Endothelial cell of hepatic sinusoid (primary cell): ENCODE measurements at regions not wholly inside any gene's neighbourhood (a gene's known extent, or its start where the extent isn't known, plus 50 kb on each side); places are given as distances from the start of the nearest gene placed in this dataset.

Source experiments
- in situ Hi-C: cut with HindIII; loops from 2 replicates; pipeline ENCODE4 v1.10.0; 2017; ENCODE audit warnings: low sequenced_read_pairs

GRCh38 chr12:13843841-13844240, 137.6 kb downstream of the GRIN2B start:
- in situ Hi-C loops = no loop called here

DNA sequence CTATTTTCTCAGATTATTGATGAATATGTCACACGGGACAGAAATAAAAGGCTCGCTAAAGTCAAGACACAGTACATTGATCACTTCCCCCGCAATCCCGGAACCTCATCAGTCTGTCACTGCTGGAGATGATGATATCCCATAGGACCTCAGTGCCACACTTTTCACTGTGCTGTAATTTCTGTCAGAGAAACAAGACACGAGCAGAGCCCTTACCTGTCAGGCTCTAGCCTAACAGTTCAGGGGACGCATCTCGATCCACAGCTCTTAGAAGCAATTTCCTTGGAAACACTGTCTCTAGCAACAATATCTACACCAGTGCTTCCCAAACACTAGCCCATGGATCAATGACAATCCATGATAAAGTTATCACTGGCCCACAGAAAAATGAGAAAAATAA, 140.0 kb downstream of the GRIN2B start:
- in situ Hi-C loops = no loop called here

DNA sequence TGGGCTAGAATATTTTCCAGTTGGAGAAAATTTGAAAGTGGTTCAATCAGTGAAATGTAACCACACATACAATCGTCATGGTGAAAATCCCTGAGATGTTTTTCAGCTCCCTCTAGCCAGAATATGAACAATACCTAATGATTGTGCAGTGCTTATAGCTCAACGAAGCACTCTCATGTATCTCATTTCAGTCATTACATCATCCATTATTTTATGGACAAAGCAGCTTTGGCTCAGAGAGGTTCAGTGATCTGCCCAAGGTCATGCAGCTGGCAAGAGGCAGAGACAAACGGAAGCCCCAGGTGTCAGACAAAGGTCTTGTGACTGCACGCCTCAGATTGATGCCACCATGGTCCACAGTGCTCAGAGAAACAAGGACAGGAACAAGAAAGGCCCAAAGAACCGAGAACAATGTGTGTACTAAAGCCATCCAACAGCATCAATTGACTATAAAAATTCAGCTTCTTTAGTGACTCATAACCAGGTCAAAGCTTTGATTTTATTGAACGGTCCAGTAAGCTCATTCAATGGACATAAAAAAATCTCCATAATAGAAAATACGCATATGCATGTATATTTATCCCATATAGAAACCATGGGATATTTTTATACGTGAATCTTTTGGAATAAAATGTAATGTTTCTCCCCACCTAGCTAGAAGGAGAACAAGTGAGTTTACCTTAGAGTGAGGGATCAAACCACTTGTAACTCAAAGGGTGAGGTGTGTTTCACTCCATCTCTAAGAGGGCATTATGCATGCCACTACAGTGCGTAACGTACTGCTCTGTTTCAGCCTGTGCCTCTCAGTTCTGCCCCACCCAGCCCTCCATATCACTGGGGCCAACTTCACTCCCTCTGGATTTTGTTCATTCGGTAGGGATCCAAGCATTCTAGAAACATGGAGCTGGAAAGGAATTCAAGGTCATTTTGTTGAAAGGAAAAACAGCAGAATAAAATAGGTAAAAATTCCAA, 141.8 kb downstream of the GRIN2B start:
- in situ Hi-C loops = loop anchor here (5.0 kb wide), 1 partner anchor 33 kb away; no protein-coding TSS in a partner anchor

GRCh38 chr12:13836099-13836498, 145.3 kb downstream of the GRIN2B start:
- in situ Hi-C loops = loop anchor here (5.0 kb wide), 1 partner anchor 36 kb away; no protein-coding TSS in a partner anchor

DNA sequence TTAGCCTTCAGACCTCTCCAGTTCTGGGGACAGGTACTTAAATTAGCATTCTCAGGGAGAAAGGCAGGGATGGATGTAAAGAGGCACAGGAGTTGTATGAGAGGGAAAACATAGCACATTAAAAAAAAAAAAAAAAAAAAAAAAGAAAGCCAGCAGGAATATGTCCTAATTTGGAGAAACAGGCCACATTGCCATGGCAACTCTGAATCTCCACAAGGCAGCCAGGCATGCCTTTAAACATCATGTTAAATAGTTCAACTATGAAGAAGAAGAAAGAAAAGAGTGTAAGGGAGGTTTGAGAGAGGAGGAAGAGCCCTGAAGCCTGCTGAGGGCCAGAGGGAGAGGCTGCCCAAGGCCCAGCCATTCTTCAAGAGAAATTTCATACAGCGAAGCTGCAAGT, 145.8 kb downstream of the GRIN2B start:
- in situ Hi-C loops = loop anchor here (5.0 kb wide), 1 partner anchor 37 kb away; no protein-coding TSS in a partner anchor

DNA sequence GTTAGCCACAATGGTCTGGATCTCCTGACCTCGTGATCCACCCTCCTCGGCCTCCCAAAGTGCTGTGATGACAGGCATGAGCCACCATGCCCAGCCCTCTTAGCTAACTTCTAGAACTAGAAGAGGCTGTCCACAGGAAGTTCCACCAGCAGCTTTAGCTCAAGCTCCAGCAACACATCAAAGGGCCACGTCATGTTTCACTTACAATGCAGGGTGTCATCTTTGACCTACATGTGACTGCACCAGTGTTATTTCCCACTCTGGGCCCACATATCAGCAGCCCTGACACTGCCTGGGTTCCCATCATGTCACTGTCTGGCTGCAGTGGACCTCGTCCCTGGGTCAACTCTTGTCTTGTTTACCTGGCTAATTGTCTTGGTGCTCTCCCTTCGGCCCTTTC, 147.2 kb downstream of the GRIN2B start:
- in situ Hi-C loops = no loop called here

- in situ Hi-C loops = no loop called here
Measured at GRCh38 chr12:13817131-13817530, 164.3 kb downstream of the GRIN2B start.

- in situ Hi-C loops = no loop called here
Measured at GRCh38 chr12:13816394-13816793, 165.0 kb downstream of the GRIN2B start.

- in situ Hi-C loops = no loop called here
Measured at GRCh38 chr12:13812168-13812567, 169.2 kb downstream of the GRIN2B start.

DNA sequence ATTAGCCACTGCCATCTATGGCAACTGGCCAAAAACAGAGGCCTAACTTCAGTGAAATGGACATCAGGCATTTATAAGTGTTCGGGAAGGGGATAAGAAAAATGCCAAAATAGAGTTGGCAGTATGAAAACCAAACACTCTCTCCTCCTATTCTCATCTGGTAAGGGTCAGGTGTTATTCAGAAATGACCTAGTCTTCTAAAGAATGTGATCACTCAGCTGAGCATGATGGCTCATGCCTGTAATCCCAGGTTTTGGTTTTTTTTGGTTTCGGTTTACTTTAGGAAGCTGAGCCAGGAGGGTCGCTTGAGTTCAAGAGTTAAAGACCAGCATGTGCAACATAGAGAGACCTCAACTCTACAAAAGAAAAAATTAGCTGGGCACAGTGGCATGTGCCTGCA, 170.3 kb downstream of the GRIN2B start:
- in situ Hi-C loops = no loop called here

GRCh38 chr12:13805041-13805440, 176.4 kb downstream of the GRIN2B start:
- in situ Hi-C loops = no loop called here

- in situ Hi-C loops = no loop called here
Measured at GRCh38 chr12:13801543-13801942, 179.9 kb downstream of the GRIN2B start.

- in situ Hi-C loops = no loop called here
Measured at GRCh38 chr12:13799574-13799973, 181.8 kb downstream of the GRIN2B start.

DNA sequence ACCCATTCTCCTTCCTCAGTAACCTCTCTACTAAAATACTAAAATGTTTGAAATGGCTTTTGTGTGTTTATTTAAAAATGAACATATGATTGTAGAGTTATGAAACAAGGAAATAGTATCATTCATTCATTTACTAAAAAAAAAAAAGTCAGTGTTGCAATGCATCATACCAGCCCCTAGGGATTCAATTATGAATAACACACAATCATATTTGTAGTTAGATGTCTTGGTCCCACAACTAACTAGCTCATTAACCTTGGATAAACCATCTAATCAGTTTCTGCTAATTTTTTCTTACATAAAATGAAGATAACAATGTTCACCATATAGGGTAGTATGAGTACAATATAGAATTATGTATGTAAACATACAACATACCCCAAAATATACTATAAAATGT, 183.2 kb downstream of the GRIN2B start:
- in situ Hi-C loops = no loop called here

DNA sequence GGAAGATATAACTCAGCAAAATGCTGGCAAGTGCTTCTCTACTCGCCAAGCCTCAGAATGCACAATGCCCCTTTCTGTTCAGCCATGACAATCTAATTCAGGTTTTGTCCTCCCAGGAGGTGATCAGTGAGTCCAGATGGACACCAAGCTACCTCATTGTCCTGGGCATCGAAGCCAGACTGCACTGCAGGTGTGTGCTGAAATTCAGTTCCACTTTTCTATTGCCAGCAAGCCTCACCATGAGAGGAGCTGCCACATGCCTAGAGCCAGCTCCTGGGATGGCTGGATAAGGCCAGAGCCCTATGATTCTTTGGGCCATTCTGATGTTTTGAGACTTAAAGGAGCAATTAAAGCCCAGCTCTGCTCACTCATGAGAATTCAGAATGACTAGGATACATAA, 186.7 kb downstream of the GRIN2B start:
- in situ Hi-C loops = no loop called here

GRCh38 chr12:13790317-13790716, 191.1 kb downstream of the GRIN2B start:
- in situ Hi-C loops = no loop called here

DNA sequence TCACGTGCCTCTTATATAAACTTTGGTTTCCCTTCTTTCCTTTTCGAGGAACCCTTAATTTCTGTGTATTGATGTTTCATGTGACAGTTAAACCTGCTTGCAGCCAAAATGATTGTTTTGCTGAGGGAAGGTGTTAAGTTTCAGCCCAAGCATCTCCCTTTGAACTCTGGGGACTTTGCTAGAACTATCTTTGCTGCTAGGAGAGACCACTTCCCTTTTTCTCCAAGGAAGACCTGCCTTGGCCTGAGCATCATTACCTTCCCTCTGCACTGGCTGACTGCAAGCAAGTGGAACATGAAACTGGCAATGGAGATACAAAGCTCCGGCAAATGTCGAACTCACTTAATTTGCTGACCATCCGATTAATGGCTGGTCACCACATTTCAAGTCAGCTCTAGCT, 192.8 kb downstream of the GRIN2B start:
- in situ Hi-C loops = no loop called here

DNA sequence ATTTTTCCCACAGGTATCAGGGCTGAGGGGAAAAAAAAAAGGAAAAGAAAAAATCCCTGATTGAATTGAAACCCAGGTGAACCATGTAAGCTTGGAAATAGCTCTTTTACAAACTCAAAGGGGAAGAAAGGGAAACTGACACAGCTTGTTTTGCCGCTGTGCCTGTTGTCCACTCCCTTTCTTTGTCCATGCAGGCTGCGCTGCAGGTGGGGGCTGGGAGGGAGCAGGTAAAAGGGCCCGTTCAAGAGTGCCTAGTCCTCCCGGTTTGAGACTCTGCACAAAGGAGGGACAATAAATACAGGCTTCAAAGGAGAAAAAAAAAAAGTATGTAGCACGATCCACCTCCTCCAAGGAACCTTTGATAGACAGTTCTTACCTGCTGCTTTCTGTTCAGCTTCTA, 194.8 kb downstream of the GRIN2B start:
- in situ Hi-C loops = no loop called here

DNA sequence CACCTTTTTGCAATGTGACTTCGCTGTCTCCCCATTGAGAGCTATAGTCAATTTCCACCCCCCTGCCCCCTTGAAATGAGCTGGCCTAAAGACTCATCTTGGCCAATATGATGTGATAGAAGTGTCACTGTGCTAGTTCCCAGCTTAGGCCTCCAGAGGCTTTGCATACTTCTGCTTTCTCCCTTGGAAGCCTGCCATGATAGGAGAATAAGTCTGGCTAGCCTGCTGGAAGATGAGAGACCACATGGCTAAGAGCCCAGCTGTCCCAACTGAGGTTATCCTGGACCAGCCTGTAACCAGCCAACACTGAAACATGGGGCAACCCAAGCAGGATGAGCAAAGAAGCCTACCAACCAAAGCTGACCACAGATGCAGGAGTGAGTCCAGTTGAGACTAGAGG, 196.9 kb downstream of the GRIN2B start:
- in situ Hi-C loops = no loop called here

DNA sequence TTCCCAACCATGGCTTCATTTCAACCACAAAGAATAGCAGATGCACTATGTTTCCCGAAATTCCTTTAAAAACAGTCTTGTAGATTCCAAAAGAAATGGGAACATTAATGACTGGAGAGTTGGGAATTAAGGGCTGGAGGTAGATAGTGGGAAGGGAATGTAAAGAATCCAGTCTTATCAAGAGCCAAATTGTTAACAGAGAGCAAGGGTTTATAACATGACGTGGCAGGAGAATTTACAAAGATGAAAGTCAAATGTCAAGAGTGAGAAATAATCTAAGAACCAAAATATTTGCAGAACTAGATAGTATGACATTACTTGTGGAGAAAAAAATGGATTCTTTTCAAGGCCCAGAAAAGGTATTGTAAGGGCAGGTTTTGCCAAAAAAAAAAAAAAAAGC, 200.9 kb downstream of the GRIN2B start:
- in situ Hi-C loops = no loop called here

- in situ Hi-C loops = no loop called here
Measured at GRCh38 chr12:13777374-13777773, 204.0 kb downstream of the GRIN2B start.

DNA sequence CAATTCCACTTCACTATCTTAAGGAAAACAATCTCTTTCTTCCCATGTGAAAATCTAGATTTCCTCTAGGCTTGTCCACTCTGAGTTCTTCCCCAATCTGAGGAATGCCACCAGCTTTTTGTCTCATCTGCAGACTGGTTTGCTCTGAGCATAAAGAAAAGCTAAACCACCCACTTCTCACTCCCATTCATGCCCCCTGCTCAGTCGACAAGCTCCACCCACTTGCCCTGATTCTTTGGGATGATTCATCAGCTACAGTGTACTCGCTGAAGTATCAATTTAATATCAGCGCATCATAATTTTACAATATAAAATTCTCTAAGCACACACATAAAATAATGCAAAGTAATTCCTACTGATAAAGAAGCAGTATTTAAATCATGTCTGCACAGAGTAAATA, 209.1 kb downstream of the GRIN2B start:
- in situ Hi-C loops = no loop called here

DNA sequence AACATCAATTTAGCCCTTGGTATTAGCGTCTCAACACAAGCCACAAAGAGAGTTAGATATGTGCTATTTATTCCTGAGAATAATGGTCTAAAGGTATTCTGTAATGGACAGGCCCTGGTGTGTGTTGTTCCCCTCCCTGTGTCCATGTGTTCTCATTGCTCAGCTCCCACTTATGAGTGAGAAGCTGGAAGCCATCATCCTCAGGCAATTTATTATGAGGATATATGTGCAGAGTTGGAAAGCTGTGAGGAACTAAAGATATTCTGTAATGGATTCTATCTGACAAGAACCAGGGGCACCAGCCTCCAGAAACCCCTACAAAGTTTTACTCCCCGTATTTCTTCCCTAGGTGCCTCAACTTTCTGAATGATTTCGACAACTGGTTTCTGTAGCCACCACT, 210.8 kb downstream of the GRIN2B start:
- in situ Hi-C loops = no loop called here
